Right hindlimb (tissue), 1 donor: ENCODE measurements at regions not wholly inside any gene's neighbourhood (a gene's known extent, or its start where the extent isn't known, plus 50 kb on each side); places are given as distances from the start of the nearest gene placed in this dataset.
"Not testable (repeated sequence)": the region's sequence is repeated elsewhere in the genome, so short reads cannot be mapped to it uniquely, and the experiment has no call there.

Experiments
- DNase-seq: peaks from one replicate; pipeline ENCODE4 v3.0.0-alpha.2; 2018

- no peak for DNase-seq
Observed at GRCh38 chr18:29459972-29460371, 1283.0 kb upstream of the CDH2 start.

- no peak for DNase-seq
Observed at GRCh38 chr18:29457316-29457889, 1280.5 kb upstream of the CDH2 start.

- DNase-seq: no peak
Observed at GRCh38 chr18:29449424-29449823, 1272.5 kb upstream of the CDH2 start.

- DNase-seq: no peak
Observed at GRCh38 chr18:29439398-29439797, 1262.5 kb upstream of the CDH2 start.

GRCh38 chr18:29436459-29436858, 1259.5 kb upstream of the CDH2 start:
- DNase-seq: no peak

- no peak for DNase-seq
Observed at GRCh38 chr18:29434650-29435049, 1257.7 kb upstream of the CDH2 start.

GRCh38 chr18:29430416-29430815, 1253.5 kb upstream of the CDH2 start:
- no peak for DNase-seq

- DNase-seq: no peak
Observed at GRCh38 chr18:29418136-29418535, 1241.2 kb upstream of the CDH2 start.

- no peak for DNase-seq
Observed at GRCh38 chr18:29406996-29407395, 1230.1 kb upstream of the CDH2 start.

- DNase-seq: no peak
Observed at GRCh38 chr18:29397536-29397935, 1220.6 kb upstream of the CDH2 start.

GRCh38 chr18:29383311-29384273, 1206.7 kb upstream of the CDH2 start:
- no peak for DNase-seq

- no peak for DNase-seq
Observed at GRCh38 chr18:29378651-29379136, 1201.8 kb upstream of the CDH2 start.

GRCh38 chr18:29377346-29377745, 1200.4 kb upstream of the CDH2 start:
- DNase-seq: no peak

GRCh38 chr18:29373000-29373399, 1196.1 kb upstream of the CDH2 start:
- no peak for DNase-seq

GRCh38 chr18:29361843-29362242, 1184.9 kb upstream of the CDH2 start:
- no peak for DNase-seq

- DNase-seq: not testable (repeated sequence)
Observed at GRCh38 chr18:29360659-29361058, 1183.7 kb upstream of the CDH2 start.

GRCh38 chr18:29359222-29359621, 1182.3 kb upstream of the CDH2 start:
- not testable (repeated sequence) for DNase-seq

- DNase-seq: no peak
Observed at GRCh38 chr18:29351171-29351570, 1174.2 kb upstream of the CDH2 start.

- no peak for DNase-seq
Observed at GRCh38 chr18:29328932-29329331, 1152.0 kb upstream of the CDH2 start.

GRCh38 chr18:29326214-29326613, 1149.3 kb upstream of the CDH2 start:
- no peak for DNase-seq

- no peak for DNase-seq
Observed at GRCh38 chr18:29321561-29321960, 1144.6 kb upstream of the CDH2 start.

- no peak for DNase-seq
Observed at GRCh38 chr18:29313312-29313711, 1136.4 kb upstream of the CDH2 start.

GRCh38 chr18:29311580-29311979, 1134.7 kb upstream of the CDH2 start:
- no peak for DNase-seq

- no peak for DNase-seq
Observed at GRCh38 chr18:29309366-29309765, 1132.4 kb upstream of the CDH2 start.
